GM21515 (cell line): ENCODE measurements at regions not wholly inside any gene's neighbourhood (a gene's known extent, or its start where the extent isn't known, plus 50 kb on each side); places are given as distances from the start of the nearest gene placed in this dataset.

Experiments
- ATAC-seq: cut with Tn5 transposase; IDR thresholded peaks from one replicate; pipeline ENCODE4 v1.9.1; 2021; ENCODE audit not compliant: unreplicated experiment

DNA sequence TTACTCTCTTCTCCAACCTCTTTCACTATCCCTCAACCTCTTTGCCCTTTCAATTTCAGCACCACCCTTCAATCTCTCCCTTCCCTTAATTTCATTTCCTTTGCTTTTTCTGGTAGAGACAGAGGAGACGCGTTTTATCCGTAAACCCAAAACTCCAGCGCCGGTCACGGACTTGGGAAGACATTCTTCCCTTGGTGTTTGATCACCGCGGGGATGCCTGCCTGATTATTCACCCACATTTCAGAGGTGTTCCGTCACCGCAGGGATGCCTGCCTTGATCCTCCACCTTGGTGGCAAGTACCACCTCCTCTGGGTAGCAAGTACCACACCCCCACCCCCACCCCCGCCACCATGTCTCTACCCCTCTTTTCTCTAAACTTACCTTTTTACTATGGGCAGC lies 669.4 kb upstream of the PKDCC start:
- ATAC-seq = no peak

DNA sequence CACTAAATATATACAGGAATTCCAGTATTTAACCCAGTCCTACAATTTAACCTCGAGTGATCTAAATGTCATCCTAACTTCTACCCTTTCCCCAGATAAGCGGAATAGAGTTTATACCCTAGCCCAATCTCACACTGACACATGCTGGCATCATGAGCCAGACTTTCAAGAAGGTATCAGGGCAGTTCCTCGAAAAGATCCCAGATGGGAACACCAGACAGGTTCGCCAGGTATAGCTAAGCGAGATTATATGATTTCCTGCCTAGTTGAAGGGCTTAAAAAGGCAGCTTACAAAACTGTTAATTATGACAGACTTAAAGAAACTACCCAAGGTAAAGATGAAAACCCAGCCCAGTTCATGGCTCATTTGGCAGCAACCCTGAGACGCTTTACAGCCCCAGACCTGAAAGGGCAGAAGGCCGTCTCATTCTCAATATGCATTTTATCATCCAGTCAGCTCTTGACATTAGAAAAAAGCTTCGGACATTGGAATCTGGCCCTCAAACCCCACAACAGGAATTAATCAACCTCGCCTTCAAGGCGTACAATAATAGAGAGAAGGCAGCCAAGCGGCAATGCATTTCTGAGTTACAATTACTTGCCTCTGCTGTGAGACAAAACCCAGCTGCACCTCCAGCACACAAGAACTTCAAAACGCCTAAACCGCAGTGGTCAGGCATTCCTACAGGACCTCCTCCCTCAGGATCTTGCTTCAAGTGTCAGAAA lies 668.2 kb upstream of the PKDCC start:
- no peak for ATAC-seq

DNA sequence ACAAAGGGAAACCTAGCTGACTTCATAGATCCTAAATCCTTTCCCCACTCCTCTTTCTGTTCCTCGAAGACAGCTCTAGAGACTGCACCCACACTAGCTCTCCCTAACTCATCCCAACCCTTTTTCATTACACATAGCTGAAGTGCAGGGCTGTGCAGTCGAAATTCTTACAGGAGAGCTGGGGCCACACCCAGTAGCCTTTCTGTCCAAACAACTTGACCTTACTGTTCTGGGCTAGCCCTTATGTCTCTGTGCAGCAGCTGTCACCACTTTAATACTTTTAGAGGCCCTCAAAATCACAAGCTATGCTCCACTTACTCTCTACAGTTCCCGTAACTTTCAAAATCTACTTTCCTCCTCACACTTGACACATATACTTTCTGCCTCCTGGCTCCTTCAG lies 666.1 kb upstream of the PKDCC start:
- ATAC-seq = no peak

DNA sequence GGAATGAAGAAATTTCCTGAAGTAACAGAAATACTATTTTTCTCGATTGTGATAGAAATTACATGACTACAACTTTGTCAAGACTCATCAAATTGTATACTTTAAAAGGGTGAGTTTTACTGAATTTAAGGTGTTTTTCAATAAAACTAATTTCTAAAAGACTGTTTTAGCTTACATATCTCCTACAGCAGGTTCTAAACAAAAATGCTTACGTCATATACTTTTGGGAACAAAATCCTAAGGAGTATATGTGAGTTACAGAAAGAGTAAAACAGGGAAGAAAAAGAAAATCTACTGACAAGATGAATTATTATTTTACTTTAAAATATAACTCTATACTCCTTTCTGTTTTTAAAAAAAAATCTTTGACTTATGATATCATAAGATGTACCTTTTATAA lies 660.3 kb upstream of the PKDCC start:
- no peak for ATAC-seq

DNA sequence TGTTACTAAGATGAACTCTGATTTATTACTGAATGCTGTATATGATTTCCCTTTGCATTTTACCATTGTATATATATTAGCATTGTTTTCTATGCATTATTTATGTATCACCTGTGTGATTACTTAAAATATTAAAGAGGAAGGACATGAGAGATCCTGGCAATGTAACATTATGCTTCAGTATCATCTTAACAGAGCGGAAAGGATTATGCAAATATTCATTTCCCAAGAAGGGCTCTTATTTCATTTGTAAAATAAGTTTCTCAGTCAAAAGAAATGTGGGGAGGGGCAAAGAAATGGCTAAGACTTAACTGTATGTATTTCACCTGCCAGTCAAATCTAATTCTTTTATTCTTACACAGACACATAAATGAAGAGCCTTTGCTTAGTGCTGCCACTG lies 654.2 kb upstream of the PKDCC start:
- no peak for ATAC-seq

DNA sequence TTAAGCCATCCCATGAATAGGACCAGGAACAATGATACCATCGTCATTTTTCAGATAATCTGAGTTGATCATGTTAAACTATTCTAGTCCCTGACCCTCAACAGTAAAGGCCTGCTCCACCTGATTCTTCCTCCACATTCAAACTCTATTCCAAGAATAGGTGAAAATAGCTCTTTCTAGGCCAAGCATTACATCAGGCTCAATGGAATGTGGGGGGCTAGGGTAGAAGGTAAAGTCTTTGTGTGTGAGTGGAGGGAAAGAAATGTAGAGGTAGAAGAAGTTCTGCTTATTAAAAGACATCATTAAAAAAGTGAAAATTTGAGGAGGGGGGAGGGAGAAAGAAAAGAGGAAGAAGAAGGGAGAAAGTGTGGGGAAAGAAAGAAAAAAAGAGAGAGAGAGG lies 653.3 kb upstream of the PKDCC start:
- no peak for ATAC-seq

DNA sequence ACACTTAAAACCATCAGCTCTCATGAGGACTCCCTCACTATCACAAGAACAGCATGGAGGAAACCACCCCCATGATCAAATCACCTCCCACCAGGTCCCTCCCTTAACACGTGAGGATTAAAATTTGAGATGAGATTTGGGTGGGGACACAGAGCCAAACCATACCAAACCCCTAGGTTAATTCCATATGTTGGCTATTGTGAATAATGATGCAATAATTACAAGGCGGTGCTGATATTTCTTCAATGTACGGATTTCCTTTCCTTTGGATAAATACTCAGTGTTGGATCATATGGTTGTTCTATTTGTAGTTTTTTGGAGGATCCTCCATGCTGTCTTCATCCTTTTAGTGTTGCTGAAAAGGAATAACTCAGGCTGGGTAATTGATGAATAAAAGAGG lies 652.1 kb upstream of the PKDCC start:
- ATAC-seq = no peak

DNA sequence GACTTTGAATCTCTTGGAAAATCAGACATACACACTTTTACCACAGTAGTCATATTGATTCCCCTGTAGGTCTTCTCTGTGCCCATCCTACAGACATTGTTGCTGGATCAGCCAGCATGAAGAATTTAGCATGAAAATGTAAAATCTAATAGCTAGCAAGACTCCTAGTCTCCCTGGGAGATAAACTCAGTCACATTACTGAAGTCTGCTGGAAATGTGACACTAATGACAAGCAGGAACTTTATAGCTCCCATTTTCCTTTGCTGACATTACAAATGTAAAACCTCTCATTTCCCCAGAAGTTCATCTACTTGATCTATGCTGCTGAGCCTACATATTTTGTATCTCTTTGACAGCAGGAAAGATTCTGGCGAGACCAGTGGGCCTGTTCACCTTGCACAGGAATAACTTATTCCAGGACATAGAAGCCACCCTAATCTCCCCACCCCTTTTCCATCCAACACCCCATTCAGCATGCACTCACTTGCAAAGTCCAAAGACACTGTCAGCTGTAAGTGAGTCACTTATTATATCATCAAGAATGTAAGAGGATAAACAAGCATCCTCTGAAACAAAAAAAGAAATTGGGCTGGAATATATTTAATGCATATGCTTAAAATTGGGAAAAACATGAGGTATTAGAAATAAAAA lies 648.3 kb upstream of the PKDCC start:
- ATAC-seq = no peak

DNA sequence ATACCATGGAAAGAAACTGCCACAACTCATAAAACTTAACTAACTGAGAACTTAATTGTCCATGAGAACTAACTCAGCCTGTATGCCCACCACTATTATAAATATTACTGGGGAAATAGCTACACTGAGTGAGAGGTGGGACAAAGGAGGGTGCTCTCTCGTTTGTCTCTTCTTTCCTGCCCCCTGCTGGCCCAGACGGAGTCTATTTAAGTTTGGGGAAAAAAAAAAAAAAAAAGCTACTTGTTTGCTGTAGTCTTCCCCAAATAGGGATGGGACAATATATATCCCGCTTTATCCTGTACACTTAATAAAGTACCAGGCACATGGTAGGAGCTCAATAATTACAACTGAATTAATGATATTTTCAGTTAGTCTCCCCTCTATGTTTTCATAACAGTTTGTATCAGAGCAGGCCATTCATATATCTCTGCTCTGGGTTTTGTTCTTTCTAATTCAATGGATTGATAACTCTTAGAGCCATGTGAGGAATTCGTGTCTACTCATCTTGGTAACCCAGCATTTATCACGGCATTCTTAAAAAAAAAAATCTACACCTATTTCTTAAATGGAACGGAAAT lies 647.6 kb upstream of the PKDCC start:
- ATAC-seq = no peak

DNA sequence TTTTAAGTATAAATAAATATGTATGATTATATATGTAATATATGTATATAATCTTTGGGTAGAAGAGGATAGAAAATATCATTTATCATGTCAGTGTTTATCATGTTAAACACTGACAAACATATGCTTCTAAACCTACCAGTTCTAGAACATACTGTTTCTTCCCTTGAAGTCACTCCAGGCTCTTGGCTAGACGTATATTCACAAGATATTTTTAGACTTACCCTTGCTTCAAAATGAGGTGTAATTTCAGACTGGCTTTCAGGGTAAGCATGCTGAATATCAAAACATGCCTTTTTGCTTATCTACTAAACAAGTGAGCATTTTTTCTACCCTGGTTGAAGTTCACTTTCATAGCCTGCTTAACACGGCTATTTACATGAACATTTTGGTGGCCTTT lies 642.4 kb upstream of the PKDCC start:
- no peak for ATAC-seq

DNA sequence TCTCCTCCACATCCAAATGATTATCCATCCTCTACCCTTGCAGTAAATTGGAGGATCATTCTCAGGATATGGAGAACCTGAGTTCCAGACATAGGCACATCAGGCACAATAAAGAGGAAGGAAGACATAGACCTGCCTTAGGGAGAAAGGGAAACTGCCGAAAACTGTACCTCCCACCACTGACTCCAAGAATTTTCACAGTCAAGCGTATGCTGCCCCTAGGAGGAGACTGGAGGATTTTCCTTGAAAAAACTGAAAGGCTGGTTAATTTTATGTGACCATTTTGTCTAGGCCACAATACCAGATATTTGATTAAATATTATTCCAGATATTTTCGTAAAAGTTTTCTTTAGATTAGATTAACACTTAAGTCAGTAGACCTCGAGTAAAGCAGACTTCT lies 638.5 kb upstream of the PKDCC start:
- no peak for ATAC-seq

DNA sequence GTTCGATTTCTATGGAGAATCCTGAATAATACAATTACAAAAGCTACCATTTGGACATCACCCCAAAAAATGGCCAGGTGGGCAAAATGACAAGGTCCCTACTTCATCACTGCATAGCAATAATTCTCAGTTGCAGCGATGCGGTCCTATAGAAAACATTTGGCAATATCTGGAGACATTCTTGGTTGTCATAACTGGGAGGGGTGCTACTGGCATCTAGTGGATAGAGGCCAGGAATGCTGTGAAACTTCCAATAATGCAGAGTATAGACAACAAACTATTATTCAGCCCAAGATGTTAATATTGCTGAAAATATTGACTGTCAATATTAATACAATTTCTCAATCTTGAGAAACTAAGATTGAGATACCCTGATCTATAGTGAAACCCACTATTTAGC lies 637.8 kb upstream of the PKDCC start:
- no peak for ATAC-seq

DNA sequence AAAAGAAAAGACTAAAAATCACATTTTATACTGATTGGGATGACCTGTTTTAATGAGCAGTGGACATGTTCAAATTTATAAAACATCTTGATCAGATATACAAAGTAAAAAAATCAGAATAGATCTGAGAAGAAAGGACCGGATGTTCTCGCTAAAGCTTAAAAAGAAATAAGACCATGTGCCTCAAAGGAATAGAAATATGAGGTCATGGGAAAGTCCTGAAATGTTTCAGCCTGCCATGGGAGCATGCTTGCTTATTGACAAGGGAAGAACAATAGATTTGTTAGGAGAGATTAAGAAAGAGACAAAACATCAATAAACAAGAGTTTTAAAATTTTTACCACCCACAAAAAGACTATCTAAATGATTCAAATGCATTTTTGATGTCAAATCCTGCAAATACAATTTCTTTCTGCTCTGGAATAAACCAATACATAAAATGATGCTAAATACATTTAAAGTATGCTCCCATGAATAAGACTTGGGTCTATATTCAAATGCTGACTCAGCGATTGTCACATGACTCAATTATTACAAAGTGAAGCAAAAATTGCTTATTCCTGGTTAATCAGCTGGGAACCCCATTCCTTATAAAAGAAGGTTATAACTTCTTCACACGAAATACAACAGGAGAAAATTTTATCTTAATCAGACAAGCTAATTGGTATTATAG lies 633.9 kb upstream of the PKDCC start:
- no peak for ATAC-seq

DNA sequence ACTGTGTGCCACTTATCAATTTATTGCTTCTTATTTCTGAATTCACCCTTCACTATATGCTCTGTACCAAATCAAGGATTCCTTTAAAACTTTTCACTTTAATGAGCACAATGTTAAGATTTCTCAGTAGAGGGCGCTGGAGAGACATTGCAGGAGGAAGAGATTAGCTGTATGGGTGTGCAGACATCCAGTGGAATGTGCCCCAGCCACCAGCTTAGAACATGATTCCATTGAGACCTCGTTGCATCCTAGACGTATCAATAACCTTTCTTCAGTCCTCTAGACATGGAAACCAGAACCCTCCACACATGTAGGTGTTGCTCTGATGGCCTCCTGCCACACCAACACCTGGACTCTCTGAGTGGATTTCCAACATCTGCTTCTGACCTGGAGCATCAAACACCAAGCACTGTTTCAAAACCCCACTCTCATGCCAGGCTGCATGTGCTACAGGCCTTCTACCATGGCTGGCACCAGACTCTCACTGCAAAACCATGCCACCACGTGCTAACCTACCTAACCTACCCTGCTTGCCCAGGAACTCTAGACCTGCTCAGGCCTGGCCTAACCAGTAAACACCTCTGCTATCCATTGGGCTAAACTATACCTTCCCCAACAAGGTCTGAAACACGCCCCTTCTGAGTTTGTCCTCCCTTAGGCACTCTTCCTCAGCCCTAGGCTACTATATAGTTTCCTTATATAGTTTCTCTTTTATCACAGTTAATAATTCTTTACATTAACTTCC lies 633.2 kb upstream of the PKDCC start:
- ATAC-seq = no peak

DNA sequence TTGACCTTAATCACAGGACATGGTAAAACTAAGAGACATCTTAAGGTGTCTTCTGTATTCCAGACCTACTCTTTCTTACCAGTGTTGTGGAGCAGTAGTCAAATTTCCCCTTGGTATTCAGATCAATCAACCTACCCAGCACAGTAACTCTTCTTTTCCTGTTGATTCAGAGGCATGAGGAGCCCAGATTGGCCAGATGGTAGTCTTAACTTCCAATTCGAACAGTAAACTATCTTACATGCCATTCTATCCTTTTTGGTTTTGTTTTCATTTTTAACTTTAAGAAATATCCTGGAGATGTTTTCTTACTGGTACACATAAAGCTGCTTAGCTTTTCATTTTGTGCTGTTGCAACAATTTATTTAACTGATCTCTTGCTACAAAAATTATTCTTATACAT lies 630.3 kb upstream of the PKDCC start:
- no peak for ATAC-seq

DNA sequence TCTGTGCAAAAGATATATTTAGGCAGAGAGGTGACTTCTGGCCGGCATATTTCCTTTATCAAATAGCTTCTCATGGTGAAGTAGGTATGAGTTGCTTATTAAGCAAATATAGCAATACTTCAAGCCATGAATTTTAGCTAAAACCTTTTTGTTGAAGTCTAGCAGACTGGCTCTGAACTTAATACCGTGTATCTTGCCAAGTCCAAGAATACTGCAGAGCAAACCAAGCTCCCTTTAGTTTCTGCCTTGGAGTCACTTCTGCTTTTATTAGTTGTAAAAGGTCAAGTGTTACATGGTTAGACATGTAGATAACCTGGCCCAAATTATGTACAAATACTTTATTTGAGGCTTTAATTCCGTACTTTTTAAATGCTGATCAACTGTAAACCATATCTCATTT lies 627.6 kb upstream of the PKDCC start:
- ATAC-seq = no peak

DNA sequence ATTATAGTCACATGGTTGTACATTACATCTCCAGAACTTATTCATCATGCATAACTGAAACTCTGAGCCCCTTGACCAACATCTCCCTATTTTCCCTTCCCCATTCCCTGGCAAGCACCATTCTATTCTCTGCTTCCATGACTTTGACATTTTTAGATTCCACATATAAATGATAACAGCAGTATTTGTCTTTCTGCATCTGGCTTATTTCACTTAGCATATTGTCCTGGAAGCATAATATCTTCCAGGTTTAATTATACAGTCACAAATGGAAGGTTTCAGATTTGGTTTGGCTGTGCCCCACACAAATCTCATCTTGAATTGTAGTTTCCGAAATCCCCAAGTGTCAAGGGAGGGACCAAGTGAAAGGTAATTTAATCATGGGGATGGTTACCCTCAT lies 626.9 kb upstream of the PKDCC start:
- no peak for ATAC-seq

DNA sequence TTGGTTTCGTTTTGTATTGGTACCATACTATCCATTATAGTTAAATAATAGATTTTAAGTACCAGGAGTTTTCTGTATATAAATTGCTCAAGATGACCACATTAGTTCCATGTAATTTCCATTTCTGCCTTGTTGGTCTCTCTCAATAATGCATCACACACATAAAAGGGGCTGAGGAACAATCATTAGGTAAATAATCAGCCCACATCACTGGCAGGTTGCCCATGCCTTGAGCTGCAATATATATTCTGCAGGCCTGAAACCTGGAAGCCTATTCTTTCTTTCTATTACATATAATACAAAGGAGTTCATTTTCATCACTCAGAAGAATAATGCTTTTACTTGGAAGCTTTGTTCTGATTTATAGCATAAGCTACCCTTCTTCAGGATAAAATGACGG lies 616.1 kb upstream of the PKDCC start:
- no peak for ATAC-seq

DNA sequence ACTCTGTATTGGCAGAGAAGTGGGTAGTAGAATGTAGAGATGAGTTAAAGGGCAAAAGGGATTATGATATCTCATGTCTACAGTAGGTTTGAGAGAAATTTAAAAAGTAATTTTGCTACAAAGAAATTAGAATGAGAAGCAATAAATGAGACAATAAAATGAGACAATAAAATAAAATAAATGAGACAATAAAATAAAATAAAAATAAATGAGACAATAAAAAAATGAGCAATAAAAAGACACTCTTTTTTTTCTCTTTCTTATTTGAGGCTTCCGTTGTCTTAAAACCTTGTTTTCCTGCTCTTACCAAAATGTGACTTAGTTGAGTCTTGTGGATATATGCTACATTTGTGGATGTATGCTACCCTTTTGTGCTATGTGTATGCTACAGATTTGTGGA lies 615.4 kb upstream of the PKDCC start:
- ATAC-seq = no peak

DNA sequence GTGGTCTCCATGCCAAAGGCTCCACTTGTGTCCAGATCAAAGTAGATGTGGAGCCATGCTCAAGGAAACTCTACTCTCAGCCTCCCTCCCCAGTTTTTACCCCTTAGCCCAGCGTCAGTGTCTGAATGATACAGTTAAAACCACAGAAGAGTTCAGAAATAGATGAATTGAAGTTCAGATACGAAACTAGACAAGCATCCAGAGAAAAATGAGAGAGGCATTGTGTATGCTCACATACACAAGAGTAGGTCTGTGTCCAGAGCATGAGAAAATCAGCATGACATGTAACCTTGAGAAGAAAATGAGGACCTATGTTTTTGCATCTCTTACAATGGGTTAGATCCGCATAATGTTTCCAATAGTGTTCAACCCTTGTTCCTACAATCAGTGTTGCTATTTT lies 612.8 kb upstream of the PKDCC start:
- ATAC-seq = no peak

DNA sequence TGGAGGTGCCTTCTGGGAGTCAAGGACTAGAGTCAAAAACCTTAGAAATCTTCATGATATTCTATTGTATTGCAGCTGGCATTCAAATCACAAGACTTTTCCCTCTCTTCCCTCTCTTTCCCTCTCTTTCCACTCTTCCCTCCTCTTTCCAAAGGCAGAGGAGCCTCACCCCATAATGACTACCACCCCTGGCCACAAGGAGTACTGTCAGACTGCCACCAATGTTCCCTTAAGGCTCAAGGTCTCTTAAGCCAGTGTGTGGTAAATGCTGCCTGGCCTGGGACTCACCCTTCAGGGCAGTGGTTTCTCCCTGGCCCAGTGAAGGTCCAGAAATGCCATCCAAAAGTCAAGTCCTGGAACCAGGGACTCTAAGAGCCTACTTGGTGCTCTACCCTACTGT lies 605.9 kb upstream of the PKDCC start:
- no peak for ATAC-seq
